ENCODE measurements at regions not wholly inside any gene's neighbourhood (a gene's known extent, or its start where the extent isn't known, plus 50 kb on each side); places are given as distances from the start of the nearest gene placed in this dataset.

DNA sequence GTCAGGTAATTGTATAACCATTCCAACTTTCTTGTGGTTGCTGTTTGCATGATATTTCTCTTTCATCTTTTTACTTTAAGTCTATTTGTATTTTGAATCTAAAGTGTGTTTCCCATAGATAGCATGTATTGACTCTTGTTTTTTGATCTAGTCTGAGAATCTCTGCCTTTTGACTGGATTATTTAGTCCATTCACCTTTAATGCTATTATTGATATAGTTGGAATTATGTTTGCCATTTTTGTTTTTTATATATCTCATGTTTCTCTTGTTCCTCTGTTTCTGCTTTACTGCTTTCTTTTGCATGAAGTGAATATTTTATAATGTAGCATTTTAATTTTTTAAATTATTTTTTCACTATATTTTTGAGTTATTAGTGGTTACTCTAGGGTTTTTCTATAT is 103.9 kb upstream of the PMCH start:
- Histone ChIP-seq H2AK5ac (ENCODE audit: low read length) (no peak overlapping the region), H3K27ac (ENCODE audit: low read depth, low read length) (no peak overlapping the region), H2BK15ac (replicated peaks; ENCODE audit: low read depth) (no peak overlapping the region), H3K4ac (ENCODE audit: low read depth, low read length) (no peak overlapping the region), H3K23ac (ENCODE audit: low read length) (no peak overlapping the region), H3K79me1 (ENCODE audit: low read length) (no peaks in the 10 kb centered on the region), H3K36me3 (ENCODE audit: control insufficient read depth, insufficient read depth, low read length) (no peaks in the 10 kb centered on the region), H4K5ac (ENCODE audit: low read length) (no peak overlapping the region), H4K8ac (ENCODE audit: low read depth, low read length) (no peak overlapping the region), H2BK120ac (ENCODE audit: low read depth, low read length) (no peak overlapping the region), H3K9ac (ENCODE audit: low read length) (no peak overlapping the region), H3K4me1 (ENCODE audit: control insufficient read depth, low read depth, low read length) (no peaks in the 10 kb centered on the region), H3K4me2 (ENCODE audit: low read length) (no peak overlapping the region), H3K79me2 (ENCODE audit: control insufficient read depth, insufficient read depth, low read length) (no peaks in the 10 kb centered on the region), H3K4me3 (ENCODE audit: low read length) (no peak overlapping the region), H2BK5ac (ENCODE audit: low read length) (no peak overlapping the region), H3K27me3 (ENCODE audit: insufficient read depth, low read length, poor library complexity) (no peaks in the 10 kb centered on the region), H3K56ac (ENCODE audit: low read length) (no peak overlapping the region), H3K18ac (ENCODE audit: low read length) (no peak overlapping the region)
- DNase-seq, result no peak

DNA sequence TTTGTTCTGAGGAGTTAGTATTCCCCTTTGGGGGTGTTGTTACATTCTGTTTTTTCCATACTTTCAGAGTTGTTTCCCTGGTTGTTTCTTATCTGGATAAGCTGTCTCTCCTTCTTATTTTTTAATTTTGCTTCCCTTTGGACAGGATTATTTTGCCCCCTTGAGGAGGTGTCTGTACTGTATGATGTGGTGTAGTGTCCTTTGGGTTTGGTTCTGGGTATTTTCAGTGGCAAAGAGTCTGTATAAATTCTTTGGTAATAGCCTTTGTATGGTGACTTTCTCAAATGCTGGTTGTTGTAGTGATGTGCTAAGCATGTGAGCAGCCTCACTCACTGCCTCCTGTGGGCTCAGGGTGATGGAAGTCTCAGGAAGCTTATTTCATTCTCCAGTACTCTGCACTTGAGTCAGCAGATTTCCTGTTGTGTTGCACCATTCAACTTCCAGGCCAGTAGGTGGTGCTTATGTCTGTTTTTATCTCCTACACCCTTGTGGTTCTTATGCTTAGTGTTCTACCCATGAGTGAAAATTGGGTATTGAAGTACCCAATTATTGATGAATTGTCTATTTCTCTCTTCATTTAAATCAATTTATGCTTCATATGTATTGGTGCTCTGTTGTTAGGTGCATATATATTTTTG is 103.3 kb upstream of the PMCH start:
- H3K4me2 ChIP-seq (ENCODE audit: low read length), result no peak overlapping the region
- no peak overlapping the region for H3K27ac ChIP-seq (ENCODE audit: low read depth, low read length)
- DNase-seq, result peak; percentile 90
- no peak overlapping the region for H2BK120ac ChIP-seq (ENCODE audit: low read depth, low read length)
- no peaks in the 10 kb centered on the region for H3K36me3 ChIP-seq (ENCODE audit: control insufficient read depth, insufficient read depth, low read length)
- no peak overlapping the region for H4K5ac ChIP-seq (ENCODE audit: low read length)
- no peak overlapping the region for H3K4me3 ChIP-seq (ENCODE audit: low read length)
- H2AK5ac ChIP-seq (ENCODE audit: low read length), result no peak overlapping the region
- no peak overlapping the region for H3K9ac ChIP-seq (ENCODE audit: low read length)
- no peak overlapping the region for H3K4ac ChIP-seq (ENCODE audit: low read depth, low read length)
- no peak overlapping the region for H3K23ac ChIP-seq (ENCODE audit: low read length)
- H2BK5ac ChIP-seq (ENCODE audit: low read length), result no peak overlapping the region
- H3K56ac ChIP-seq (ENCODE audit: low read length), result no peak overlapping the region
- no peak overlapping the region for H4K8ac ChIP-seq (ENCODE audit: low read depth, low read length)
- H2BK15ac ChIP-seq (replicated peaks; ENCODE audit: low read depth), result no peak overlapping the region
- H3K79me2 ChIP-seq (ENCODE audit: control insufficient read depth, insufficient read depth, low read length), result no peaks in the 10 kb centered on the region
- no peaks in the 10 kb centered on the region for H3K4me1 ChIP-seq (ENCODE audit: control insufficient read depth, low read depth, low read length)
- no peaks in the 10 kb centered on the region for H3K79me1 ChIP-seq (ENCODE audit: low read length)
- no peak overlapping the region for H3K18ac ChIP-seq (ENCODE audit: low read length)
- no peaks in the 10 kb centered on the region for H3K27me3 ChIP-seq (ENCODE audit: insufficient read depth, low read length, poor library complexity)

DNA sequence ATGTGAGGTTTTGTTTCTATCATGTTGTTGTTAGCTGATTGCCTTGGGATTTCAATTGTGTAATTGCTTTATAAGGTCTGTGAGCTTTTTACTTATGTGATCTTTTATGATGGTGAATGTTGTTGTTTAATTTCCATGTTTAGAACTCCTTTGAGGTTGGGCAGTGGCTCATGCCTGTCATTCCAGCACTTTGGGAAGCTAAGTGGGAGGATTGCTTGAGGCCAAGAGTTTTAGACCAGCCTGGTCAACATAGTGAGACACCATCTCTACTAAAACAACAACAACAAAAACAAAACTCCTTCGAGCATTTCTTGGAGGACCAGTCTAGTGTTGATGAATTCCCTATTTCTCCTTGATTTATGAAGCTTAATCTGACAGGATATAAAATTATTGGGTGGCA is 102.1 kb upstream of the PMCH start:
- no peaks in the 10 kb centered on the region for H3K36me3 ChIP-seq (ENCODE audit: control insufficient read depth, insufficient read depth, low read length)
- no peak for DNase-seq

DNA sequence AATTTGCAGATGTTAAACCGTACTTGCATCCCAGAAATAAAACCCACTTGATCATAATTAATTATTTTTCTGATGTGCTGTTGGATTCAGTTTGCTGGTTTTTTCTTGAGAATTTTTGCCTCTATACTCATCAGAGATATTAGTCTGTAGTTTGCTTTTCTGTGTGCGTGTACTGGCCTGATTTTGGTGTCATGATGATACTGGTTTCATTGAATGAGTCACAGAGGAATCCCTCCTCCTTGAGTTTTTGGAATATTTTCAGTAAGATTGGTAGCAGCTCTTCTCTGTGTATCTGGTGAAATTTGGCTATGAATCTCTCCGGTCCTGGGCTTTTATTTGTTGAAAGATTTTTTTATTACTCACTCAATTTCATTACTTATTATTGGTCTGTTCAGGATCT is 100.4 kb upstream of the PMCH start:
- H2BK5ac ChIP-seq (ENCODE audit: low read length), result no peak overlapping the region
- no peak overlapping the region for H3K4ac ChIP-seq (ENCODE audit: low read depth, low read length)
- H2AK5ac ChIP-seq (ENCODE audit: low read length), result no peak overlapping the region
- no peak overlapping the region for H3K4me2 ChIP-seq (ENCODE audit: low read length)
- DNase-seq, result no peak
- no peaks in the 10 kb centered on the region for H3K36me3 ChIP-seq (ENCODE audit: control insufficient read depth, insufficient read depth, low read length)
- WGBS (ENCODE audit: extremely low coverage, insufficient coverage, low lambda C conversion rate), result no CpG with 5 or more reads among the region's 3 CpGs
- no peaks in the 10 kb centered on the region for H3K79me2 ChIP-seq (ENCODE audit: control insufficient read depth, insufficient read depth, low read length)
- H3K23ac ChIP-seq (ENCODE audit: low read length), result no peak overlapping the region
- no peak overlapping the region for H3K27ac ChIP-seq (ENCODE audit: low read depth, low read length)
- H4K8ac ChIP-seq (ENCODE audit: low read depth, low read length), result no peak overlapping the region
- no peak overlapping the region for H3K18ac ChIP-seq (ENCODE audit: low read length)
- H3K79me1 ChIP-seq (ENCODE audit: low read length), result no peaks in the 10 kb centered on the region
- no peak overlapping the region for H3K4me3 ChIP-seq (ENCODE audit: low read length)
- H3K56ac ChIP-seq (ENCODE audit: low read length), result no peak overlapping the region
- H3K27me3 ChIP-seq (ENCODE audit: insufficient read depth, low read length, poor library complexity), result no peaks in the 10 kb centered on the region
- no peak overlapping the region for H2BK15ac ChIP-seq (replicated peaks; ENCODE audit: low read depth)
- no peak overlapping the region for H2BK120ac ChIP-seq (ENCODE audit: low read depth, low read length)
- no peaks in the 10 kb centered on the region for H3K4me1 ChIP-seq (ENCODE audit: control insufficient read depth, low read depth, low read length)
- no peak overlapping the region for H3K9ac ChIP-seq (ENCODE audit: low read length)
- no peak overlapping the region for H4K5ac ChIP-seq (ENCODE audit: low read length)

More for the DNA sequence above, 102.1 kb upstream of the PMCH start:
- Histone ChIP-seq H3K23ac (ENCODE audit: low read length) (no peak overlapping the region), H3K27me3 (ENCODE audit: insufficient read depth, low read length, poor library complexity) (no peaks in the 10 kb centered on the region), H4K5ac (ENCODE audit: low read length) (no peak overlapping the region), H3K9ac (ENCODE audit: low read length) (no peak overlapping the region), H2AK5ac (ENCODE audit: low read length) (no peak overlapping the region), H3K4me1 (ENCODE audit: control insufficient read depth, low read depth, low read length) (no peaks in the 10 kb centered on the region), H2BK5ac (ENCODE audit: low read length) (no peak overlapping the region), H3K4ac (ENCODE audit: low read depth, low read length) (no peak overlapping the region), H3K56ac (ENCODE audit: low read length) (no peak overlapping the region), H3K4me3 (ENCODE audit: low read length) (no peak overlapping the region), H2BK120ac (ENCODE audit: low read depth, low read length) (no peak overlapping the region), H2BK15ac (replicated peaks; ENCODE audit: low read depth) (no peak overlapping the region), H3K27ac (ENCODE audit: low read depth, low read length) (no peak overlapping the region), H3K79me2 (ENCODE audit: control insufficient read depth, insufficient read depth, low read length) (no peaks in the 10 kb centered on the region), H3K79me1 (ENCODE audit: low read length) (no peaks in the 10 kb centered on the region), H3K4me2 (ENCODE audit: low read length) (no peak overlapping the region), H3K18ac (ENCODE audit: low read length) (no peak overlapping the region), H4K8ac (ENCODE audit: low read depth, low read length) (no peak overlapping the region)
- no CpG with 5 or more reads among the region's 1 CpG for WGBS (ENCODE audit: extremely low coverage, insufficient coverage, low lambda C conversion rate)

DNA sequence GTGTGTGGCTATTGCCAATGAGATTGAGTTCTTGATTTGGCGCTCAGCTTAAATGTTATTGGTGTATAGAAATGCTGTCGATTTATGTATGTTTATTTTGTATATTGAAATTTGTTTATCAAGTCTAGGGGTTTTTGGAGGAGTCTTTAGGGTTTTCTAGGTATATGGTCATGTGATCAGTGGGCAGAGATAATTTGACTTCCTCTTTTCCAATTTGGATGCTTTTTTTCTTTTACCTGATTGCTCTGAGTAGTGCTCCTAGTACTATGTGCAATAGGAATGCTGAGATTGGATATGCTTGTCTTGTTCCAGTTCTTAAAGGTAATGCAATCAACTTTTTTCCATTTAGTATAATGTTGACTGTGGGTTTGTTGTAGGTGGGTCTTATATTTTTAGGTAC is 99.8 kb upstream of the PMCH start:
- H3K18ac ChIP-seq (ENCODE audit: low read length), result no peak overlapping the region
- H2BK5ac ChIP-seq (ENCODE audit: low read length), result no peak overlapping the region
- no peak overlapping the region for H3K4me2 ChIP-seq (ENCODE audit: low read length)
- H2BK120ac ChIP-seq (ENCODE audit: low read depth, low read length), result no peak overlapping the region
- no peaks in the 10 kb centered on the region for H3K36me3 ChIP-seq (ENCODE audit: control insufficient read depth, insufficient read depth, low read length)
- H2BK15ac ChIP-seq (replicated peaks; ENCODE audit: low read depth), result no peak overlapping the region
- H3K9ac ChIP-seq (ENCODE audit: low read length), result no peak overlapping the region
- DNase-seq, result no peak
- no peaks in the 10 kb centered on the region for H3K27me3 ChIP-seq (ENCODE audit: insufficient read depth, low read length, poor library complexity)
- WGBS (ENCODE audit: extremely low coverage, insufficient coverage, low lambda C conversion rate), result 100% methylated on average over 2 of the region's 2 CpGs
- H3K27ac ChIP-seq (ENCODE audit: low read depth, low read length), result no peak overlapping the region
- H3K79me1 ChIP-seq (ENCODE audit: low read length), result no peaks in the 10 kb centered on the region
- no peaks in the 10 kb centered on the region for H3K4me1 ChIP-seq (ENCODE audit: control insufficient read depth, low read depth, low read length)
- no peak overlapping the region for H3K4me3 ChIP-seq (ENCODE audit: low read length)
- no peak overlapping the region for H2AK5ac ChIP-seq (ENCODE audit: low read length)
- no peak overlapping the region for H3K23ac ChIP-seq (ENCODE audit: low read length)
- H4K5ac ChIP-seq (ENCODE audit: low read length), result no peak overlapping the region
- no peak overlapping the region for H4K8ac ChIP-seq (ENCODE audit: low read depth, low read length)
- H3K4ac ChIP-seq (ENCODE audit: low read depth, low read length), result no peak overlapping the region
- no peak overlapping the region for H3K56ac ChIP-seq (ENCODE audit: low read length)
- no peaks in the 10 kb centered on the region for H3K79me2 ChIP-seq (ENCODE audit: control insufficient read depth, insufficient read depth, low read length)

DNA sequence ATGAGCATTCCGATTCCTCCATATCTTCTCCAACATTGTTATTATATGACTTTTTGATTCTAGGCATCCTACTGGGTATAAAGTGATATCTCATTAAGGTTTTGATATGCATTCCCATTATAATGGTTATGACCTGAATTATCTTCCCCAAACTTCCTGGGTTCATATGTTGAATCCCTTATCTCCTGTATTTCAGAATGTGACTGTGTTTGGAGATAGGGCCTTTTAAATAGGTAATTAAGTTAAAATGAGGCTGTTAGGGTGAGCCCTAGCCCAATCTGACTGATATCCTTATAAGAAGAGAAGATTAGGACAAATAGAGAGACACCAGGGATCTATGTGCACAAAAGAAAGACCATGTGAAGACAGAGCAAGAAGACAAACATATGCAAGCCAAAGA is 96.9 kb upstream of the PMCH start:
- H2BK5ac ChIP-seq (ENCODE audit: low read length), result no peak overlapping the region
- DNase-seq, result no peak
- H2BK120ac ChIP-seq (ENCODE audit: low read depth, low read length), result no peak overlapping the region
- H3K79me1 ChIP-seq (ENCODE audit: low read length), result no peaks in the 10 kb centered on the region
- no peak overlapping the region for H3K4ac ChIP-seq (ENCODE audit: low read depth, low read length)
- no peak overlapping the region for H3K4me2 ChIP-seq (ENCODE audit: low read length)
- H3K9ac ChIP-seq (ENCODE audit: low read length), result no peak overlapping the region
- no peak overlapping the region for H3K18ac ChIP-seq (ENCODE audit: low read length)
- H4K5ac ChIP-seq (ENCODE audit: low read length), result no peak overlapping the region
- no peaks in the 10 kb centered on the region for H3K27me3 ChIP-seq (ENCODE audit: insufficient read depth, low read length, poor library complexity)
- H2BK15ac ChIP-seq (replicated peaks; ENCODE audit: low read depth), result no peak overlapping the region
- no peaks in the 10 kb centered on the region for H3K4me1 ChIP-seq (ENCODE audit: control insufficient read depth, low read depth, low read length)
- H3K4me3 ChIP-seq (ENCODE audit: low read length), result no peak overlapping the region
- no peak overlapping the region for H3K23ac ChIP-seq (ENCODE audit: low read length)
- no peak overlapping the region for H3K27ac ChIP-seq (ENCODE audit: low read depth, low read length)
- no peak overlapping the region for H4K8ac ChIP-seq (ENCODE audit: low read depth, low read length)
- no peak overlapping the region for H3K56ac ChIP-seq (ENCODE audit: low read length)
- WGBS (ENCODE audit: extremely low coverage, insufficient coverage, low lambda C conversion rate), result no CpG with 5 or more reads among the region's 1 CpG
- H3K36me3 ChIP-seq (ENCODE audit: control insufficient read depth, insufficient read depth, low read length), result no peaks in the 10 kb centered on the region
- no peaks in the 10 kb centered on the region for H3K79me2 ChIP-seq (ENCODE audit: control insufficient read depth, insufficient read depth, low read length)
- no peak overlapping the region for H2AK5ac ChIP-seq (ENCODE audit: low read length)

Data from mesendoderm (in vitro differentiated cells).